NCI-H748 treated with DMSO at 0.1 percent for 48 hours (cell line): ENCODE measurements at regions not wholly inside any gene's neighbourhood (a gene's known extent, or its start where the extent isn't known, plus 50 kb on each side); places are given as distances from the start of the nearest gene placed in this dataset.
"Not testable (repeated sequence)": the region's sequence is repeated elsewhere in the genome, so short reads cannot be mapped to it uniquely, and the experiment has no call there.

ENCODE experiments used
- DNase-seq: peaks from one replicate; lab custom pipeline; 2025; lab: John Stamatoyannopoulos, UW

DNA sequence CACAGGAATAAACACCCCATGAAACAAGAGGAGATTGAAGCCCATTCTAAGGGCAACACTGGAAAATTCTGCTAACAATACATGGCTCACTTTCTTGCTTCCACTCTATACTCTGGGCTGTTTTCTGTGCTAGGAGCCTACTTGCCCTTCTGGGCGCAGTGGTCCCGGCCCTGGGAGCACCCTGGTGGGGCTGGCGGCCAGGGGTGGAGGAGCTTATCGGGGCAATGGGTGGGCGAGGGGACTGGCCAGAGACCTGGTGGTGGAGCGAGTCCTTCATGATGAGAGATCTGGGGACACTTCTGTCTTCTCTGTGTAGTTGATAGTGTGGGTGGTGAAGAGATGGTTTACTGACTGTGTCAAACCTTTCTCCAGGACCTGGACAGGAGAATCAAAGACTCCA is 1128.5 kb downstream of the TBL1XR1 start:
- DNase-seq: no peak

DNA sequence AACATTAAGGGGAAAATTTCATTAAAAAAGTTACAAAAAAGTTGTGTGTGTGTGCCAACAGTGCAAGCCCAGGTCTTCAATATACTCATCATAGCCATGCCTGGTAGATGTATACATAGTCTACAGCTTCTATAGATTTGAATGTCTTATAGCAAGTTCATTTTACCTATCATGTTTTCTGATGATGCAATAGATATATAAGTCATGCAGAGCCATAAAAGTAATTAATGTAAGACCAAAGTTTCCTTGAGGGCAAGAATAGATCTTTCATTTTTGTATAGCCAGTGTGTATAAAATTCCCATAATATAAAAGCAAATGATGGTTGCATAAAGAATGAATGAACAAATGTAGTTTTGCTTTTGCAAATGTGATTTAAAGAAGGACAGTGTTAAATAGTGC is 1138.4 kb downstream of the TBL1XR1 start:
- no peak for DNase-seq

DNA sequence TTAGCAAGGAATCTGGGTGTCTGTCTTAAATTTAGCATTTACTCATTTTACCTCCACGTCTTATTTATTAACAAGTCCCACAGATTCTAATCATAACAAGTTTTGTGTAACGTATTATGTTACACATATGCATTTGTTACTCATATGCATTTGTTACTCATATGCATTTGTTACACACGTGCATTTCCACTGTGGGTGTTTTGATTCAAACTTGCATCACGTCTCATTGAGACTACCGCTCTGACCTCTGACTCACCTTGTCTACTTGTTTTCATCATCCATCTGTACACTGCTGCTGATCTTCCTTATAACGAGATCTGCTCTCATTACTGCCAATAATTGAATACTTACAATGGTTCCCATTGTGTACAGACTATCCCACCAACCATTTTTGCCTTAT is 1141.4 kb downstream of the TBL1XR1 start:
- DNase-seq: peak; percentile 73

DNA sequence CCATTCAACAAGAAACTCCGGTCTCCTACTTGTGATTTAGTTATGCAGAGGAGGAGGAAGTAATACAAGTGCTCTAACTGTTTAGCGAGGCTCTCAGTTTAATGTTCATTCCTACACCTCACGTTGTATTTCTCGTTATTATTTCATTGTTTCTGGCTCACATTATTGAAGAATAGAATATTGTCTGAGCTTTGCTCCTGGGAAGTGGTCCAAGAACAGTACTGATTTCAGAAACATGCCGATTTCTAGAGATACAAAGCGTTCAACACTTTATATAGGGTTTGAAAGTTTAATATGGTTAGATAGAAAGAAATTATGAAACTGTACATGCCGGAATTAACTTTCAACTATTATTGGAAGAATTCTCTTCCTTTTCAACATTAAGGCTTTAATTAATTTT is 1145.5 kb downstream of the TBL1XR1 start:
- no peak for DNase-seq

DNA sequence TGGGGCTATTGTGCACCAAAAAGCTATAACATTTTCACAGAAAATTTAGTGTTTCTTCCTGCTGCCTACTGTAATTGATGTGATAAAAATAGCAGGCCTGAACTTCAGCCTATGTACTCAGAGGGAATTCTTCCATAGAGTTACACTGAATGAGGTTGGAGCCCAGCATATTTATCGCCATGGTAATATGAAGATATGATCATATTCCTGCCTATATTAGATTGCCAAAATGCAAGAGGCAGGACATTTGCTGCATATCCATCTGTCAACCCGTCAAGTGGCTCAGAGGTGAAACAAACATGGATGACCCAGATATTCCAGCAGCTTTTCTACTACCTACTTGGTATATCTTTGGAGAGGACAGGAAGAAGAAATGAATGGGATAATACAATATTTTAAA is 1150.6 kb downstream of the TBL1XR1 start:
- no peak for DNase-seq

DNA sequence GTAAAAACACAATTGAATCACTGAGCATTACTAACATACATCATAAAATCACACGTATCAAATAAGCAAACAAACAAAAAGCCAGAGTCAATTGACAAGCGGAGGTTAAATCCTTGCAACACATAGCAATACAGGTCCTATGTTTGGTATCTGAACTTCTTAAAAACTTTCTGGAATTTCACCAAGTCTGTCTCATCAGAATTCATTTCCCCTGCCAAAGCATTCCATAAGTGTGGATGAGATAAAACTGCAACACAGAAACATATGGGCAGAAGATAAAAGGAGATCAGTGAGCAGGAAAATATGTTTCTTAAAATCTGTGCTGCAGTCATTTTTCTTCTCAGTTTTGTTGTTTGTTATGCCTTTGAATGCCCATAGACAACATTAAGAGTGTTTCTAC is 1155.5 kb downstream of the TBL1XR1 start:
- DNase-seq: no peak

DNA sequence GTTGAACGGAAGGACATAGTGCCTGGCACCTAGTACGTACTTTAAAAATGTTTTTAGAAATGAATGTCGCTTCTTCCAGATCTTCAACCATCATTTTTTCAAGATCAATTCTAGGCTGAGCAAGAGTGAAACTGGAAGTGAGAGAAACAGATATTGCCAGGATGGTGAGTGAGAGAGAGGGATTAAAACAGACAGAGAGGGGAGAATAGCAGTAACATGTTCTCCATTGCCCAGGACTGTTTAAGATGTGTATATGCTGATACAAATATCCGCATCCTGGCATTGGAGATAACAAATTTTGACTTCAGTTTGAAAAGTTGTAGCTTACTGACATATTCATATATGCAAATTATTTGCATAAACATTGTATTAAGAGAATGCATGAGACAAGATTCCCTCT is 1156.1 kb downstream of the TBL1XR1 start:
- no peak for DNase-seq

DNA sequence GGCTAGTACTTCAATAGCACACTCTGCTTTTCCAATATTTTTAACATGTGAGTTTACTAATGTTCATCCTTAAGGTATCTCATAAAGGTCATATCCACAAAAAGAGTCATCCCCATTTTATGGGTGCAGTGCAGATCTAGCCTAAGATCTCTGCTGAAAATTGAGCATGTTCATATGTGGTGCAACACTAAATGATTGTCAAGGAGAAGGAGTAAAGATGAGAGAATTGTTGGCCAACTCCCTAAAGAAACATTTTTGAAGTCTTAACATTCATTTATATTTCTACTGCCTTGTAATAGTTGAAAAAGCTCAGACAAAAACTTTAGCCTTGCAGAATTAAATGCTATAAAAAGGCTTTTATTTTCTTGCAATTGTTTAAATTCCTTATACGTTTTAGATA is 1159.6 kb downstream of the TBL1XR1 start:
- DNase-seq: no peak

DNA sequence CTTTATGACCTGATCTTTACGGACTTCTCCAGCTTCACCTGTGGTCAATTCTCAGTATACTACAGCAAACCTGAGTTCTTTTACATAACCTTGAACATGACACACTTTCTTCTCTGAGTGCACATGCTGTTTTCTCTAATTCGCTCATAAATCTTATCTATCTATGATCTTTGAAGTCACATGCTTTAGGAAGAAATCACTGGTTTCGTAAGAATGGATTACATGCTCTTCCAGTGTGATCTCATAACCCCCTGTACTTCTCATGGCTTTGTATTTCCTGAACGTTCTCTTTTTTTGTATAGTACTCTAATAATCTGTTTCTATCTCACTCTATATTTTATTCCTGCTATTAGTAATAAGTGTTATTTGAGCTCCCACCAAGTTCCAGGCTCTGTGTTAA is 1165.2 kb downstream of the TBL1XR1 start:
- no peak for DNase-seq

DNA sequence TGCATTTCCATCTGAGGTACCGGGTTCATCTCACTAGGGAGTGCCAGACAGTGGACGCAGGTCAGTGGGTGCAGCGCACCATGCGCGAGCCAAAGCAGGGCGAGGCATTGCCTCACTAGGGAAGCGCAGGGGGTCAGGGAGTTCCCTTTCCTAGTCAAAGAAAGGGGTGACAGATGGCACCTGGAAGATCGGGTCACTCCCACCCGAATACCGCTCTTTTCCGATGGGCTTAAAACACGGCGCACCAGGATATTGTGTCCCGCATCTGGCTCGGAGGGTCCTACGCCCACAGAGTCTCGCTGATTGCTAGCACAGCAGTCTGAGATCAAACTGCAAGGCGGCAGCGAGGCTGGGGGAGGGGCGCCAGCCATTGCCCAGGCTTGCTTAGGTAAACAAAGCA is 1157.1 kb downstream of the NAALADL2 start:
- not testable (repeated sequence) for DNase-seq

DNA sequence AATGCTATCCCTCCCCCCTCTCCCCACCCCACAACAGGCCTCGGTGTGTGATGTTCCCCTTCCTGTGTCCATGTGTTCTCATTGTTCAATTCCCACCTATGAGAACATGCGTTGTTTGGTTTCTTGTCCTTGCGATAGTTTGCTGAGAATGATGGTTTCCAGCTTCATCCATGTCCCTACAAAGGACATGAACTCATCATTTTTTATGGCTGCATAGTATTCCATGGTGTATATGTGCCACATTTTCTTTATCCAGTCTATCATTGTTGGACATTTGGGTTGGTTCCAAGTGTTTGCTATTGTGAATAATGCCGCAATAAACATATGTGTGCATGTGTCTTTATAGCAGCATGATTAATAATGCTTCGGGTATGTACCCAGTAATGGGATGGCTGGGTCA is 1156.1 kb downstream of the NAALADL2 start:
- not testable (repeated sequence) for DNase-seq

DNA sequence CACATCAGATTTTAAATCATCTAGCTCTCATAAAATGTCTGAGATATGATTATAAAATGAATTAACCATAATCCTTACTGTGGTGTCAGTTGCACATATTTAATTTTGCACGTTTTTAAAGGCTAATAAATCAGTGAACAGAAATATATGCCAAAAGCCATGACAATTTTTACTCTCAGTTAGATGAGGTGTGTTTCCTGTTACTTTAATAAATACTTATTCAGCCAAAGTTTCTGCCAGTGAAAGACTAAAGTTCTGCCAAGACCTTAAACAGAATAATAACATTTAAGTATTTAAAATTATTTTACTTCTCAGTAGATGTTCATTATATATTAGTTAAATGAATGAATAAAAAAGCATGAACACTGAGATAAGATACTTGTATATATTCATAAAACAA is 1150.1 kb downstream of the NAALADL2 start:
- DNase-seq: no peak

DNA sequence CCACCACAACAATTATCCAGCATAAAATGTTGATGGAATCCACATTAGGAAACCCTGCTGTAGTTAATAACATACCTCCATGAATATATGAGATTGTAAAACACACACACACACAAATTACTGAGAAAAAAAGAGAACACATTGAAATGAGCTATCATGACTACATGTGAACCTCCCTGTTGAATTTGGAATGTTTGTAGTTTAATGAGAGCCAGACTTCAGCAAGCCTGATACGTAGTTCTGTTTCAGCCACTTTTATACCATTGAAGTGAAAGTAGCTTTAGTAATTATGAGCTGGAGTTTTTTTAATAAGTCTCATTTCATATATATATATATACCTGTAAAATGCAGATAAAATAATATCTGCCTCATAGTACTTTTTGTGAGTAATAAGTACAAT is 1146.4 kb downstream of the NAALADL2 start:
- no peak for DNase-seq

DNA sequence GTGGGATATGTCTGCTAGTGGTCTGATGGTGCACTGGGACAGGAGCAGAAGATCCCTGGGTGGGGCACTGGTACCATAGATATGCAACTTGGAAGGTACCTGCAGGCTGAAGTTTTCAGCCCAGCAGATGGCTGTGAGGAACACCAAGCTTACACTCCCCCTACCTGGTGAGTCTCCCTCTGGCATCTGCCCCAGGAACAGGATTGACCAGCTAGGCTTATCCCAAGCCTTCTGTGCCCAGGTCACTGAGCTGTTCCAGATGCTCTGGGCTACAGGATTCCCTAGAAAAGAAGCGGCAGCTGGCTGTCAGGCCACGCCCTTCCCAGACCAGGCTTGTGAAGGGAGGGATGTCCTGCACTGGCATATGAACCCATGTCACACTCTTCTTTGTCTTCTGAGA is 1130.0 kb downstream of the NAALADL2 start:
- no peak for DNase-seq

DNA sequence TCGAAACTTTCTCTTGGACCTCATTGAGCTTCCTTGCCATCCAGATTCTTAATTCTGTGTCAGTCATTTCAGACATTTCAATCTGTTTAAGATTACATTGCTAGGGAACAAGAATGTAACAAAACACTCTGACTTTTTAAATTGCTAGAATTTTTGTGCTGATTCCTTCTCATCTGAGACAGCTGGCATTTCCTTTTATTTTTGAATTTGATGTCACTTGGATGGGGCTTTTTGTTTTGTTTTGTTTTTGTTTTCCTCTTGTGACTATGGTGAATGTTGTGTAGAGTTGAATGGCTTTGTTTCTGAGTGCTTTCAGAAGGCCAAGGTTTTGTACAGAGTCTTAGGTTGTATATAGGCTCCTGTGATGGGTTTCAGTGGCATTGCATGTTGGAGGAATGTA is 1129.3 kb downstream of the NAALADL2 start:
- DNase-seq: no peak

DNA sequence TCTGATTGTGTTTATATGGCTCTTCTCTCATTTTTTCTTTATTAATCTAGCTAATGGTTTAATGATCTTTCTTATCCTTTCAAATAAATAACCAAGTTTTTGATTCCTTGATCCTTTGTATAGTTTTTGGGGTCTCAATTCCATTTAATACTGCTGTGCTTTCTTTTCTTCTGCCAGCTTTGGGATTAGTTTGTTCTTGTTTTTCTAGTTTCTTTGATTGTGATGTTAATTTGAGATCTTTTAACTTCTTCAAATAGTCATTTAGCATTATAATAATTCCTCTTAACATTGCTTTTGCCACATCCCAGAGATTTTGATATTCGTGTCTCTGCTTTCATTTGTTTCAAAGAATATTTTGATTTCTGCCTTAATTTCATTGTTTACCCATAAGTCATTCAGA is 1126.6 kb downstream of the NAALADL2 start:
- no peak for DNase-seq

DNA sequence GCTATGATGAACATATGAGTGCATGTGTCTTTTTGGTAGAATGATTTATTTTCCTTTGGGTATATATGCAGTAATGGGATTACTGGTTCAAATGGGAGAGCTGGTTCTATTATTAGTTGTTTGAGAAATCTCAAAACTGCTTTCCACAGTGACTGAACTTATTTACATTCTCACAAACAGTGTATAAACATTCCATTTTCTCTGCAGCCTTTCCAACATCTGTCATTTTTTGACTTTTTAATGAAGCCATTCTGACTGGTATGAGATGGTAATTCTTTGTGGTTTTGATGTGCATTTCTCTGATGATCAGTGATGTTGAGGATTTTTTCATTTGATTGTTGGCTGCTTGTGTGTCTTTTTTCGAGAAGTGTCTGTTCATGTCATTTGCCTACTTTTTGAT is 1124.2 kb downstream of the NAALADL2 start:
- no peak for DNase-seq

DNA sequence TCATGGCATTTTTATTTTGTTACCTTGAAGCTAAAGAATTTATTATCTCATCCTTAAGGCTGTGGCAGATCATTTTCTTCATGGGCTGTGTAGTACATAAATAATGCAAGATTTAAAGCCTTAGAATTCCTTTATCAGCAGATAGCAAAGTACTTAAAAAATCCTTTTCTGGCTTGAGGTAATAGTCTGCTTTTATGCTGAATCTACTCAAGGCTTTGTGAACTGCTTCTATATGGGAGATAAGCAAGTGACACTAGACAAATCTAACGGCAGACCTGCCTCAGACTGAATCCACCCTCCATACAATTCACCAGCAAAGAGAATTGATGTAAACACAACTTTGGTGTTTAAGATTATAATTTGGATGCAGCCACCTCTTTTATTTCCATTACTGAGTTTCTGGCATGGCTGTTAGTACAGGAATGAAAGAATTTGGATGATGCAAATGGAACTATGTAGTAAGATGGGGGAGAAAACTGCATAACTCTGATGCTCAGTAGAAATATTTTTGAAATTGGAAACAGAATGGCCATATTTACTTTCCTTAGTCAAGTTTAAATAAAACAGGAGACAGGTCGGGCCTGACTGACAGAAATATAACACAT is 1121.5 kb downstream of the NAALADL2 start:
- DNase-seq: no peak

DNA sequence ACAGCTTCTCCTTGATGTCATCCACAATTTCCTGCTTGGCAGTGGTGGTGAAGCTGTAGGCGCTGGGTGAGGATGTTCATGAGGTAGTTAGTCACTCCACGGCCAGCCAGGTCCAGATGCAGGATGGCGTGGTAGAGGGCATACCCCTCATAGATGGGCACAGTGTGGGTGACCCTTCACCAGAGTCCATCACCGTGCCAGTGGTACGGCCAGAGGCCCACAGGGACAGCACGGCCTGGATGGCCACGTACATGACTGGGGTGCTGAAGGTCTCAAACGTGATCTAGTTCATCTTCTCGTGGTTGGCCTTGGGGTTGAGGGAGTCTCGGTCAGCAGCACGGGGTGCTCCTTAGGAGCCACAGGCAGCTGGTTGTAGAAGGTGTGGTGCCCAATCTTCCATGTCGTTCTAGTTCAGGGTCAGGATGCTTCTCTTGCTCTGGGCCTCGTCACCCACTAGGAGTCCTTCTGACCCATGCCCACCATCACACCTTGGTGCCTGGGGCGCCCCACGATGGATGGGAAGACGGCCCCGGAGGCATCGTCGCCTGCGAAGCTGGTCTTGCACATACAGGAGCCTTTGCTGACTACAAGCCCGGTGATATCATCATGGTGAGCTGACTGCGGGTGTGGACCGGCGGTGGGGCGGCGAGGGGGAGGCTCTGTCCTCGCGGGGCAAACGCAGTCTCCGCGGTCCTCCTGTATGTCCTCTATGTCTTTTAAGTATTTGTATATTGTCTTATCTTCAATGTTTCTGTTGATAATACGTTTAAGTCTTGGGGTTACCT is 1119.0 kb downstream of the NAALADL2 start:
- DNase-seq: no peak

DNA sequence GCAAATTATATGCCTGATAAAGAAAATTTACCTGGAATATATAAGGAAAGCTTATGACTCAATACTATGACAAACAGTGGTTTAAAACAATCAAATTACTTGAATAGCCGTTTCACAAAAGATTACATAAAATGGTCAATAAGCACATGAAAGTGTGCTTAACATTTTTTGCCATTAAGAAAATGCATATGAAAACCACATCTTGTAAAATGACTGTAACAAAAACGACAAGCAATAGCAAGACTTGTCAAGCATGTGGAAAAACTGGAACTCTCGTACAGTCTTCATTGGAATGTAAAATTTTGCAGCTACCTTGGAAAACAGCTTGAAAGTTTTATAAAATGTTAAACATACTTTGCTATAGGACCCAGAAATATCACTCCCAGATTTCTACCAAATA is 1110.3 kb downstream of the NAALADL2 start:
- DNase-seq: no peak

DNA sequence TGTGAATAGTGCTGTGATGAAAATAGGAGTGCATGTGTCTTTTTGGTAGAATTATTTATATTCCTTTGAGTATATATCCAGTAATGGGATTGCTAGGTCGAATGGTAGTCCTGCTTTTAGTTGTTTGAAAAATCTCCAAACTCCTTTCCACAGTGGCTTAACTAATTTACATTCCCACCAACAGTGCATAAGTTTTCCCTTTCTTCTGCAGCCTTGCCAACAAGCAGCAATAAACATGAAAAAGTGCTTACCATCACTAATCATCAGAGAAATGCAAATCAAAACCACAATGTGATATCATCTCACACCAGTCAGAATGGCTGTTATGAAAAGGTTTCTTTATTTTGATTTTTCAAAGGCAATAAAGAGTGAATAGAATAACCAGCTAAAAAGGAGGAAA is 1105.9 kb downstream of the NAALADL2 start:
- no peak for DNase-seq

DNA sequence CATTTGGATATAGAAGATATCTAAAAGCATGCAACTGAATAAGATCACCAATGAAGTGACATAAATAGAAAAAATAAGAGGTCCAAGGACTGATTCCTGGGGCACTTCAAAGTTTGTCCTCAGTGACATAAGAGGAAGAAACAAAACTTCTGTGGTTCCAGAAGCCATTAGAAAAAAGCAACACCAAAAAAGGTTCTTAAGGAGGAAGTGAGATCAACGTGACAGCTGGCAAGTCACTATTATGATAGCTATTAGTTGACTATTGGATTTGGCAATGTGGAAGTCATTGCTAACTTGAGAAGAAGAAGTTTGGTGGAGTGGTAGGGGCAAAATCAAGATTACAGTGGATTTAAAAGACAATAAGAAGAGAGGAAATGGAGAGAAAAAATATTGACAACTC is 1098.3 kb downstream of the NAALADL2 start:
- DNase-seq: no peak

DNA sequence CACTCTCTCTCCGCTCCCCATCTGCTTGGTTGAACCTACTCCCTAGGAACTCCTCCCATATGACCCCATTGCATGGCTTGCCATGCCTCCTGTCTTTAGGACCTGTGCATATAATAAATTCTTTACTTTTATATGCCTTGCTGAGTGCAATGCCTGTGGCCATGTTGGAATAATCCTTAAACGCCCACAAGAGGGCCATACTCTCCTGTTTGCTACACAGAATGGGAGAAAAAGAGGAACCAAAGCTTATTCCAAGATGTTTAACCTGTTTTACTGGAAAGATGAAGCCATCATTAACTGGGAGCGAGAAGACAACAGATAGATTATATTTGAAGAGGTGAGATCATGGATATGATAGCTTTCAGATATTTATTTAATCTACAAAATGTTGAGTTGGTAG is 1097.8 kb downstream of the NAALADL2 start:
- DNase-seq: no peak

DNA sequence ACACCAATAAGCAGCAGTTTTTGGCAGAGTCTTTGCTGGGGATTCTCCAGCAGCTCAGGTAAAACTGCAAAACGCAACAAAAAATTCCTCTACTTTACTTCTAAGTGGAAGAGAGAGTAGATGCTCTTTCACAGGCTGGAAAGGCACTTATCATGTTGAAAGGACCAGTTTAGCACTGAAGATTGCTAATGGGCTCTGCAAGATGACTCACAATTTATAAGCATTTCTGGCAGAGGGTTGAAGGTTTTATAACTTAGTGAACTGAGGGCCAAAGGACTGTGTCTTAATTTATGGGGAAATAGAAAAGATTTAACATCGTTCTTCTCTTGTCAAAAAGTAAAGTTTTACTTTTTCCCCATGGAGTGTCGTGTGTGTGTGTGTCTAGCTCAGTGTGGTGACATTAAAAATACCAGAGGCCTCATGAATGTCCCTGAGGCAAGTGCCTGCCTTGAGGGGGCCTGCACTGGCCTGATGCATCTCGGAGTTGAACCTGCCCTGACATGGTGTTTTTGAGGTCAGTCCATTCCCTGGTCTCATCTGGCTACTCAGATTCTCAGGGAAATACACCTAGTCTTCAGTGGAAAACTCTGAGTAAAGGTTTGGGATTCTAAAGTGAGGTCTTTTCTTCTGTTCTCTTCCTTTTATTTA is 1092.0 kb downstream of the NAALADL2 start:
- no peak for DNase-seq
